ENCODE measurements at regions not wholly inside any gene's neighbourhood (a gene's known extent, or its start where the extent isn't known, plus 50 kb on each side); places are given as distances from the start of the nearest gene placed in this dataset.

DNA sequence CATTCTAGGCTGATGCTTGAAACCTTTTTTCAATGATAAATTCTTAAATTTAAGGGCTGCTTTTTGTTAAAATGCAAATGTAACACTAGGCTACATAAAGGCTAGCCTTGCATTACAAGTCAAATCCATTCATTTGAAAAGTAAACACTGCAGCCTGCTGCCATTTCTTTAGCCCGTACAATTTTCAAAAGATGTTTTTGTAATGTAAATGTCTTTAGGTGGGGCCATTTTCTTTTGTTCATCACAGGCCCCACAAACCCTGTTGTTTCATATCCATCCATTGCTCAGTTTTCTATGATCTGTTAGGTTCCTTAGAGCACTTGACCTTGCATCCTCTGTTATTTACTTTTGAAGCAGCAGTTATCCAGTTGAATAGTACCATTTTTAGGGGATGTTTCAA, 296.2 kb upstream of the AMOT start:
- Histone ChIP-seq H3K4me1 (no peaks in the 10 kb centered on the region), H3K27ac (no peak overlapping the region), H3K9me3 (no peaks in the 10 kb centered on the region), H3K36me3 (no peaks in the 10 kb centered on the region), H3K27me3 (no peaks in the 10 kb centered on the region), H3K4me3 (no peak overlapping the region)
- TF ChIP-seq EP300 (IDR thresholded peaks at IDR 0.05), result no peak
- no peak for TF ChIP-seq POLR2A (IDR thresholded peaks at IDR 0.05)
- TF ChIP-seq, protein P1, sequence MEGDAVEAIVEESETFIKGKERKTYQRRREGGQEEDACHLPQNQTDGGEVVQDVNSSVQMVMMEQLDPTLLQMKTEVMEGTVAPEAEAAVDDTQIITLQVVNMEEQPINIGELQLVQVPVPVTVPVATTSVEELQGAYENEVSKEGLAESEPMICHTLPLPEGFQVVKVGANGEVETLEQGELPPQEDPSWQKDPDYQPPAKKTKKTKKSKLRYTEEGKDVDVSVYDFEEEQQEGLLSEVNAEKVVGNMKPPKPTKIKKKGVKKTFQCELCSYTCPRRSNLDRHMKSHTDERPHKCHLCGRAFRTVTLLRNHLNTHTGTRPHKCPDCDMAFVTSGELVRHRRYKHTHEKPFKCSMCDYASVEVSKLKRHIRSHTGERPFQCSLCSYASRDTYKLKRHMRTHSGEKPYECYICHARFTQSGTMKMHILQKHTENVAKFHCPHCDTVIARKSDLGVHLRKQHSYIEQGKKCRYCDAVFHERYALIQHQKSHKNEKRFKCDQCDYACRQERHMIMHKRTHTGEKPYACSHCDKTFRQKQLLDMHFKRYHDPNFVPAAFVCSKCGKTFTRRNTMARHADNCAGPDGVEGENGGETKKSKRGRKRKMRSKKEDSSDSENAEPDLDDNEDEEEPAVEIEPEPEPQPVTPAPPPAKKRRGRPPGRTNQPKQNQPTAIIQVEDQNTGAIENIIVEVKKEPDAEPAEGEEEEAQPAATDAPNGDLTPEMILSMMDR (IDR thresholded peaks at IDR 0.05), result no peak
- no peak for TF ChIP-seq POLR2AphosphoS5 (IDR thresholded peaks at IDR 0.05)
- DNase-seq (ENCODE audit: low spot score in 2 of 2), result no peak
- WGBS, result 43% methylated on average over 1 of the region's 1 CpG

DNA sequence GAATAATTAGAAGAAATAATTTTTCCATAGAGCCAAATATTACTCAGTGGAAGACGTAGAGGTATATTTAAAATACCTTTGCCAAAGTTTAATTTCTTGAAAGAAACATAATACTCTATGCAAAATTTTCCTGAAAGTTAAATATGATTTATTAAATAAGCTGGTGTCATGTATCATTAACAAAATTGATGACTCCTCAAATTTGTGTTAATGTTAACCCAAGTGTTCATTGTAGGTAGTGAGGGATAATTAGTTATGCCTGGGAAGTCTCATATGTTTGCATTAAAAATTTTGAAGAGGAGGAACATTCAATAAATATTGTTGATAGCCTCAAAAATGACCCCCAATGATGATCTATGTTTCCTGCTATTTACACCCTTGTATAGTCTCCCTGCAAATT, 292.7 kb upstream of the AMOT start:
- Histone ChIP-seq H3K4me3 (no peak overlapping the region), H3K27ac (no peak overlapping the region), H3K4me1 (no peaks in the 10 kb centered on the region), H3K9me3 (no peaks in the 10 kb centered on the region), H3K27me3 (no peaks in the 10 kb centered on the region), H3K36me3 (no peaks in the 10 kb centered on the region)
- no peak for TF ChIP-seq POLR2A (IDR thresholded peaks at IDR 0.05)
- TF ChIP-seq, protein P1 (IDR thresholded peaks at IDR 0.05), result no peak
- no peak for TF ChIP-seq EP300 (IDR thresholded peaks at IDR 0.05)
- no peak for TF ChIP-seq POLR2AphosphoS5 (IDR thresholded peaks at IDR 0.05)
- no peak for DNase-seq (ENCODE audit: low spot score in 2 of 2)
- 68% methylated on average over 1 of the region's 1 CpG for WGBS

DNA sequence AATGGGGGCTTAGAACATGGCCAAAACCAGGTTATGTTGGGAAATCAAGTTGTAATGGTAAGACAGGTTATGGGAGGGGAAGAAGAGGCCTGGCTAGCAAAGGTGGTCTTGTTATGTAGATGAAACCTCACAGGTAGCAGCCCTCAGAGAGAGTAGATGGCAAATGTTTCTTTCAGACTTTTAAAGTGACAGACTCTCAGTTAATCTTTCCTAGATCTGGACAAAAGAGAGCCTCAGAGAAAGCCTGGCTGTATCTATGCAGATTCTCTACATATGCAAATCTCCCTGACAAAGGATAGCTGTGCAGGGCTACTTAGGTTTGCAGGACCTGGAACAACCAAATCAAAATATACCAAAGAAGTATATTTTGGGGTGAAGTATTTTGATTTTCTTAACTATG, 284.1 kb upstream of the AMOT start:
- TF ChIP-seq, protein P1 (IDR thresholded peaks at IDR 0.05), result no peak
- TF ChIP-seq EP300 (IDR thresholded peaks at IDR 0.05) (no peak), POLR2A (IDR thresholded peaks at IDR 0.05) (no peak), POLR2AphosphoS5 (IDR thresholded peaks at IDR 0.05) (no peak)
- DNase-seq (ENCODE audit: low spot score in 2 of 2), result no peak
- Histone ChIP-seq H3K9me3 (no peaks in the 10 kb centered on the region), H3K27me3 (no peaks in the 10 kb centered on the region), H3K27ac (no peak overlapping the region), H3K4me3 (no peak overlapping the region), H3K36me3 (no peaks in the 10 kb centered on the region), H3K4me1 (no peaks in the 10 kb centered on the region)

- Histone ChIP-seq H3K27ac (no peak overlapping the region), H3K36me3 (no peaks in the 10 kb centered on the region), H3K4me3 (no peak overlapping the region), H3K9me3 (no peaks in the 10 kb centered on the region), H3K27me3 (no peaks in the 10 kb centered on the region), H3K4me1 (no peaks in the 10 kb centered on the region)
- no peak for TF ChIP-seq EP300 (IDR thresholded peaks at IDR 0.05)
- TF ChIP-seq, protein P1 (IDR thresholded peaks at IDR 0.05), result no peak
- no peak for TF ChIP-seq POLR2A (IDR thresholded peaks at IDR 0.05)
- TF ChIP-seq POLR2AphosphoS5 (IDR thresholded peaks at IDR 0.05), result no peak
- DNase-seq (ENCODE audit: low spot score in 2 of 2), result no peak
Observed at GRCh38 chrX:113075521-113075920, 234.9 kb upstream of the AMOT start.

DNA sequence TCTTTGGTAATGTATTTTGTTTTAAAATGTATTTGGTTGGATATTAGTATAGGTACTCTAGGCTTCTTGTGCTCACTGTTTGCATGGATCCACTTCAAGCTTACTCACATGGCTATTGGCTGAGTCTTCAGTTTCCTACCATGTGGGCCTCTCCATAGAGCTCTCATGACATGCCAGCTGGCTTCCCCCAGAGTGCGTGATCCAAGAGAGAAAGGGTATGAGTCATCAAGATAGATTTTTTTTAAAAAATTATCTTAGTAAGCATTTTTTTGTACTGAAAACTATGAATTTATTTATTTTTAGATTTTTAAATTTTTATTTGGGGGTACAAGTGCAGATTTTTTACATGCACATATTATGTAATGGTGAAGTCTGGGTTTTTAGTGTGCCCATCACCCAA, 219.1 kb upstream of the AMOT start:
- 56% methylated on average over 1 of the region's 1 CpG for WGBS
- Histone ChIP-seq H3K36me3 (no peaks in the 10 kb centered on the region), H3K27ac (no peak overlapping the region), H3K9me3 (no peaks in the 10 kb centered on the region), H3K4me3 (no peak overlapping the region), H3K27me3 (no peaks in the 10 kb centered on the region), H3K4me1 (no peaks in the 10 kb centered on the region)
- no peak for TF ChIP-seq POLR2AphosphoS5 (IDR thresholded peaks at IDR 0.05)
- TF ChIP-seq POLR2A (IDR thresholded peaks at IDR 0.05), result no peak
- TF ChIP-seq, protein P1 (IDR thresholded peaks at IDR 0.05), result no peak
- no peak for TF ChIP-seq EP300 (IDR thresholded peaks at IDR 0.05)
- DNase-seq (ENCODE audit: low spot score in 2 of 2), result no peak
